ENCODE measurements at regions not wholly inside any gene's neighbourhood (a gene's known extent, or its start where the extent isn't known, plus 50 kb on each side); places are given as distances from the start of the nearest gene placed in this dataset.

DNA sequence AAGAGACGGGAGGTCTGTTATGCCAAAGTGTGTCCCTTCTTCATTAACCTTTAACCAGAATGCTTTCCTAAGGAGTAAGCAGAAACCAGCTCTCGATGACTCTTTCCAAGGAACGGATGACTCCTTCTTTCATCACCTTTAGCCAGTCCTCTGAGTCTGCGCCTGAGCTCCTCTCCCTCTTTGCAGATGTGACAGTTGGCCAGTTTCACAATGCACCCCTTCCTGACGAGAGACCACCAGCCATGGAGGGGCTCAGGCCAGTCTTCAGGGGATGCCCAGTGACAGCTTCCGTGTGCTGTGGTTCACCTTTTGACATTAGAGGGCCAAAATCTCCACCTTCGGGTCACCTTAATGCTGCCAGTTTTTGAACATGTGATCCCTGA, 826.1 kb downstream of the TBC1D22A start:
- no peak for DNase-seq

DNA sequence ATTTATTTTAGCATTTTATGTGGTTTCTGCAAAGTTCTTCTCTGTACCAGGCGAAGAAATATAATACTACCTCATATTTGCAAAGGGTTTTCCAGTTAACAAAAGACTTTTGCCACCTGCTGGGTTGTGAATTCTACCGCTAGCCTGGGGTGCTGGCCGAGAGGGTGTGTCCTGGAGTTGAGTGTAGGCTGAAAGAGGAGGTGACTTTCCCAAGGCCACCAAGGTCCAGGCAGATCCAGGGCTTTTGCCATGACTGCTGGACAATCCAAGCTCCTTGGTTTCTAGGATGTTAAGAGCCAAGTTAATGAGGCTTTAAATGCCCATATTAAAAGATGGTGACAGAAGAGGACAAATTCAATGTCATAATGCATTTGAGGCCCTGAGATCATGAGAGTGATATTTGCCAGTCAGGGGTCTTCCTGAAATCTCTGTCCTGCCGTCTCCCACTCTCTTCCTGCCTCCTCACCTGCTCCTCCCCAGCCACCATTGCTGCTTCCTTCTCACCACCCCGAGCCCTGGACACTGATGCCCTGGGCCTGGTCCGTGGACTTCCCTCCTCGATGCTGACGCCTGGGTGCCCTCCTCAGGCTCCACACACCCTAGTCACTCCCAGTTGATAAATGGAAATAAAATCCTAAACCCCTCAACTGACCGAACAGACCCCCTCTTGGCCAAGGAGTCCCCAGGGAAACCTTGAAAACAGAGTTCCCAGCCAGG, 825.6 kb downstream of the TBC1D22A start:
- DNase-seq, result no peak

DNA sequence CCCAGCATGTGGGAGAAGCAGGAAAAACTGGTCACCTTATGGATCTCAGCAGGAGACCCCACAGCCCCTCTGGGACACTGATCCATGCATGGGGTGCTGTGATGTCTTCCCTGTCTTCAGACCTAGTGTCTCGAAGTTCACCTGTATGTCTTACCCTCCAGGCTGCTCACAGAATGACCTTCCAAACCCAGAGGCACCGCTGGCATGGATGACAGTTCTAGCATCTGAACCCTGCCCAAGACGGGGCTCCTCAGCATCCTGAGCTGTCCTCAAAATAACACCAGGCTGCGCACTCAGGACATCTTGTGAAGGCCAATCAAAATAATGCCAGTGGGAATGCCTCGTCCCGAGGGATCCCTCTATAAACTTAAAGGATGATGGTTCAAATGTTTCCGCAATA, 824.9 kb downstream of the TBC1D22A start:
- DNase-seq, result no peak

DNA sequence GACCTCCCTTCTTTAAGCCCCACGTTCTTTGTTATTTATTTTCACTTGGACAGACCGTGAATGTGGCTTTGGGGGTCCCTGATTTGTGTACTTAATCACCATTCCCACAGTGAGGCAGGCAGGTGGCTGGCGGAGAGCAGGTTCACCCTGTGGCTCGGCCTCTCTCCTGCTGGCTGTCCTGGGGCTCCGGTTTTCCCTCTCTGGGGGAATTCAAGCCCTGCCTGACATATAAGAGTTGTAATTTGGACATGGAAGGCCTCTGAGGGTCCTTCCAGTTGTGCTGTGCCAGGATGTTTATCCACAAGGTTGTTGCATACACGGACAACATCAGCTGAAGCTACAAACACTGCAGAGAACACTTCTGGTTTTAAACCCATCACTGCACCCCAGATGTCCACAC, 824.5 kb downstream of the TBC1D22A start:
- no peak for DNase-seq

DNA sequence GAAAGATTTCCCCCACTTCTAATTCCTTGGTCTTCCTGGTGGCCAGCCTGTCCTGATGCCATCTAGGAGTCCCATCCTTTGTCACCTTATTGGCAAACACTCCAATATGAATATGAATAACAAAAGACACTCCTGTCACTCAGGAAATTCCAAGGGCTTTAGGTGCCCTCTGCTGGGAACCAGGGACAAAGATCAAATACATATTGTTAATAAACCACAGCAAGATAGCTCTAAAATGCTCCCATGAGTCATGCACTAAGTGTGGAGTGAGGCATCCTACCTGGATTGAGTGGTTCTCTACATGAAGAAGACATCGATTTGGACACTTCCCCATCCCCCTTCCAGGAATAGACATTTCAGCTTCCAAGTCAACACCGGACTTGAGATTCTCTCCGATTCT, 823.6 kb downstream of the TBC1D22A start:
- no peak for DNase-seq

DNA sequence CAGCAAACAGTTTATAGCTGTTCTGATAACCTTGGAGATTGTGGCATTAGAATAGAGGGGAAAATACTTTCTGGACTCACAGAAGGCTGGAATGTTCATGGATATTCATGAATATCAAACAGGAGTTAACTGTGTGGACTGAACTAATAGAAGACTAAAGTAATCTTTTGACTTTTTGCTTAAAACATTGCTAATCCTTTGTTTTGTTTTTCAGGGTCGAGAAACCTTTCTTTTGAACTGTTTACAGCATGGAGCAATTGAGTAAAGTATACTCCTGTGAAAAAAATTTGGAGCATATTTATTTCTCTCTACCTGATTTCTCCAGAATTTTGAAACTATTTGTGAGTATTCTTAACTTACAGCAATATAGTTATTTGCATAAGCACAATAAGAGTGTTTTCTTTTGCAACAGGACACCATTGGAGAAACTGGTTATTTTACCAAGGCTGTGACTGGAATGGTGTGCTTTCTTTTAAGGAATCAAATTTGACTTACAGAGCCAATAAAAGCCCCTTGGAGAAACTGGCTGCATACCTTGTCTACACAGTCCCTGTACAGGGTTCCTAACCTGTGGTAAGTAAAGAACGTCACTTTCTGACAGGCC, 821.6 kb downstream of the TBC1D22A start:
- no peak for DNase-seq

DNA sequence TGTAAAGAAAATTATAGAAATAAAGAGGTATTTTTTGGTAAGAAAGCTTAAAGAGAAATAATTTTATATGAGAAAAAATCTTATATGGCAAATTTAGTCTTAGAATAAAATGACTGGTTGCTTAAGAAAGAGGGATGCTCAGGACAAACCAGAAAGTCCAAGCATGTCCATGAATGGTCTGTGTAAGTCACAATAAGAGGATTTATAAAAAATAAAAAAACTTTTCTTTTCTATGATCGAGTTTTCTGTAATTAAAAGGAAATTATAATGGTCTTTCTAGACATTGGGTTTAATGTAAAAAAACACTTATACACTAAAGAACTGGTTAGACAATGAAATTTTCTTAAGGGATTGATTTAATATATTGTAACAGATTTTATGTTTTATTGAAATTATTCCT, 819.6 kb downstream of the TBC1D22A start:
- DNase-seq, result no peak

DNA sequence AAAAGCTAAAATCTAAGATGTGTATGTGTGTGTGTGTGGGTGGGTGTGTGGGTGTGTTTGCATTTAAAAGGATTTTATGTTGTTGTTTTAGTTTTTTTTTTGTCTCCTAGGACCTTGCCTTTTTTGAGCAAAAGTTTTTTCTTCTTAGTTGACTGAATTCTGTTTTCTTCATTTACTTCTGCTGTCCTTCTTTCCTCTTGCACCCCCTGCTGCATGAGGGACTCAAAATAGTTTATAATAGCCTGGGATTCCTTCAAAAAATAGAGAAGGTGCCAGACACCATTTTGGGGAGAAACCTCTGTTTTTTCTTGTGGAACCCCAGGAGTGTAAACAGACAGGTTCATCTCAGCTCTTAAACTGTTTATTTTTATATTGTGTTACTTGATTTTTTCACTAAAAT, 817.7 kb downstream of the TBC1D22A start:
- DNase-seq, result no peak

DNA sequence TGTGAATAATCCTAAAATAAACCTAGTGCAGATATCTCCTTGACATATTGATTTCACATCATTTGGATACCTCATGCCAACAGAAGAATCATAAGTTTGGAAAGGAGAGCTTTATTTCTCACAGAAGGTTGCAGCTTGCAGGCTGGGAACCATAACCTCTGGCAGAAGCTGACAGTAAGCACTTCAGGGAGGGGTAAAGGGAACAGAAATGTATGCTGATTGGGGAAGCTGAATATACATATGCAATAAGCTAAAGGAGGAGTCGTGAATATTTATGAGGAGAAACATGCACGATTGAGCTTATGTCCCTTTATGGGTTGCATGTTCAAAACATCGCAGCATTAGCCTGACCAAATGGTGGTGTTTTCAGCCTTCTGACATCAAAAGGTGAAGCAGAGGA, 814.5 kb downstream of the TBC1D22A start:
- no peak for DNase-seq

DNA sequence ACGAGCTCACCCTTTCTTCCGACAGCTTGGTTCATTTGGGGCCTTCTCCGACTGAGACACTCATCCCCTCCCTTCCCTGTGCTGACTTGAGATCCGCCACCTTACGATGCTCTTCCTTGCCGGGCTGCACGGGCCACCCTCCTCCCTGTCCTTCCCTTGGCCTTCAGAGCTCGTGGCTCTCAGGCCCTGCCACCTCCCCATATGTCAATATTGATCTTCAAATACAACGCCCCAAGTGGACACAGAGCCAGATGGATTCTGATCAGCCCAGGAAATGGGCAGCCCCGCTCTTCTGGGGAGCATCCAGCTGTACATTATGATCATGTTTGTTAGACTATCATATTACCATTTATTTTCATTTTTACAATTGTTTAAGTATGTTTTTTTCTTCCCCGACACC, 812.8 kb downstream of the TBC1D22A start:
- no peak for DNase-seq

DNA sequence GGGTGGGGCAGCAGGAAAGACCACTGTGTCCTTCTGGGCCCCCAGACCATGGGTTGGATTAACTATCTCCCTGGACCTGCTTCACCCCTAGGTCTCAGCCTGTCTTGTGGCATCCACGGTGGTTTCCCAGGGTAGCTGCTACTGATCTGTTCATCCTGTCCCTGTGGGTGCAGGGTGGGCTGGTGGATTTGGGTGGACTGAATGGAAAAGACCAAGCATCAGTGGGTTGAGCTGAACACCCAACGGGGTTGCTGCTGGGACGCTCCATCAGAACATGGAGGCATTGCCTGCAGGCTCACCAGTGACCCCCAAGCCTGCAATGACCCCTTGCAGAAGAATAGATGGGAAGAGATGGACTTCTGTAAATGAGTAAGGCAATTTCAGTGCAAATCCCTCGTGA, 812.1 kb downstream of the TBC1D22A start:
- DNase-seq, result no peak

DNA sequence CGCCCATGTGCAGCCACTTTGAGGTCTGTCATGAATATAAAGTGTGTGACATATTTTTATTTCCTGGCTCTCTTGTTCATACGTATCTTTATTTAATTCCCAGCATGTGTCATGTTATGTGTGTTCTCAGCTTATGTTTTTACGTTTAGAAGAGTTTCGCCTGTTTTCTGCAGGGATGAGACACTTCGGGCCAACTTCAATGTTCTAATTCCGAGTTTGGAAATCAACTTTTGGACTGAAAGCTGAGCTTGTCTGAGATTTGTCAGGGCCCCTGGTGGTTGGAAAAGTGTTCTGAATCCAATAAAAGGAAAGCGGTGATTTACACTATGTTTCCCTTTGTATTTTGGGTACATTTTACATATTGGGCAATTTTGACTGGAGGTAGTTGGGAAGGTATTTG, 810.7 kb downstream of the TBC1D22A start:
- no peak for DNase-seq

DNA sequence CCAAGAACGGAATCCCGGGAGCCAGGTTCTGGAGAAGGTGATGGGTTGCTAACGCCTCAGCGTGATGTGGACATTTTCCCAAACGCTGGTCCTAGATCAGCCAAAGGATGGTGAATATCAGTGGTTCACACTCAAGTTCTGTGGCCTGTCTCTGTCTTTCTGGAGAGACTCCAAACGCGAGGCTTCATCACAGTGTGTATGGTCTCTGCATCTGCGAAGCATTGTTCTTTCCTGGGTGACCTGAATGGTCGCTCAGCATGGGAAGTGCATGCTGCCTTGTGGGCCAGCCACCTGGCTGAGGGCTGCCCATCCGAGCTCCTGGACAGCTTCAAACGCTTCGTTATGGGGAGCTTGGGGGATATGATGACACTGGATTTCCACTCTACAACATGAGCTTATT, 810.0 kb downstream of the TBC1D22A start:
- no peak for DNase-seq

DNA sequence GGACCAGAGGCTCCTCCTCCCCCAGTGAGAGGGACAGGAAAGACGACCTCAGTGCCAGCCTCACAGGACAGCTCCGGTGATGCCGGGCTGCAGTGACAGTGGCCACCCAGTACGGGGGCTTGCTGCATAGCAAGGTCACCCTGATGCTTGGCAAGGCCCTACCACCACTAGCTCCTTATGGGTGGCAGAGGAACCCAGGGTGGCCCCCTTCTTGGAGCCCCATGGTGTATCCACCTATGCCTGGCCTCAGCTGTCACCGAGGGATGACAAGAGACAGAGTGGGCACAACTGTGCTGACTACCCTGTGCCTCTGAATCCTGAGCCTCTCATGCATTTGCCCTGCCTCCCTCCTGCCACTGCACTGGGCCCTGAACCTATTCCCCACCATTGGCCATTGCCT, 809.2 kb downstream of the TBC1D22A start:
- DNase-seq, result no peak

DNA sequence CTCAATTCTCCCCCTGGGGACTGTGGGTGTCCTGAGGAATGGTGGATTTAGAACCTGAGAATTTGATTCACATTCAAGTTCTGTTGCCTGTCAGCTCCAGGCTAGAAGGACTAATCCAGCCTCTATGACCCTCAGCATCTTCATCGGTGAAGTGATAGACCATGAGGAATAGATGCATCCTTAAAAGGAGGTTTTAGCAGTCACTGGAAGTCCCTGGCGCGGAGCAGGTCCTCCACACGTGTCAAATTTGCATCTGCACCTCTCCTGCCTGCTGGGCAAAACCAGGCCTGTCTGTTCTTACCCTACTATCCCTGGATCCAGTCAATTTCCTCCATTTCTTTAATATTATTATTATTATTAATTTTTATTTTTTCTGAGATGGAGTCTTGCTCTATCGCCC, 808.4 kb downstream of the TBC1D22A start:
- DNase-seq, result no peak

DNA sequence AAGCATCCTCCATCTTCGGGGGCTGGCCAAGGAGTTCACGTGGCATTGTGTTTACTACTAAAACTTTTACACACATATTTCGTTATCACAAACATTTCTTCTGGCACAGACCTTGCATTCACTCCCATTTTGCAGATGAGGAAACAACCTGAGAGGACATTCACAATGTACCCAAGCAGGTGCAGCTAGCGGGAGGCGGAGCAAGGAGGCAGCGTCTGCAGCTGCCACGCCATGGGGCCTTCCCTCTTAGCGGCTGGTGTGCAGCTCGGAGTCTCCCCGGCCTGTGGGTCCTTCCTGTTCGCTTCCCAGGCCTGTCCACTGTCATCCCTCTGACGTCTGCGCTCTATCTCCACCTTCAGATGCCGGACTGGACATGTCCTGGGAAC, 807.8 kb downstream of the TBC1D22A start:
- DNase-seq, result no peak

DNA sequence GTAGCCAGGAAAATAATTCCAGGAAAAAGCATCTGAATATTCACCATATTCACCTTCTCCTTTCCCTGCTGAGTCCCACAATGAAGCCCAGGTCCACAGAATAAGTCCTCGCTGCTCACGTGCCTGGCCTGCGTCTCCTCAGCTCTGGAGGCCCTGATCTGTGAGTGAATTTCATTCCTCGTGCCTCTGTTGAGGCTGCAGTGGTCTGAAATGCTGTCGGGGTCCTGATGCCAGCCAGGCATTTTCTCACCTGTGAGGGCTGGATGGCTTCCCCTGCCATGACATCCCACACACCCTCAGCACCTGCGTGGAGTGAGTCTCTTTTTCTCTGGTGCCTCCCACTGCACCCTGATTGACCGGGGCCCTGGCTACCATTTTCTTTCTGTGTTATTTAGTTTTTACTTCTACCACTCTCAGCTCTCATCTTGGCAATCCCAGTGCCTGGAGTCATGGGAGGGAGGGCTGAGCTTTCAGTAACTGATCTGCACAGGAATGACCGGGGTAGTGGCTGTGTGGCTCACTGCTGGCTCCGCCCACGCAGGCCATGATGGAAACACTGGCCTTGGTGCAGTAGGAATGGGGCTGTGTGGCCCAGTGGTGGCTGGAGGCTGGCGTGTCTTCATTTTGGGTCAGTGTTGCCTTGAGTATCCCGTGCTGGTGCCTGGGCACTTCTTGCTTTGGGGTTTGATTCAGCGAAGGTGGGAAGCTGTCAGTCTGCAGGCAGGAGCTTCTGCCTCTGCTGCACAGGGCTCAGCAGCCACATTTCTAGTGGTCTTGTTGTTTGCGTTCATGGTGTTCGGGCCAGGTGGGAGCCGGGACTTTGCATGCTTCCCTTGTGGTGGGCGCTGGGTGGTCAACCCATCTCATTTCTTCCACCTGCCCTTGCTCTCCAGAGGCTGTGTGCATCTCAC, 807.2 kb downstream of the TBC1D22A start:
- no peak for DNase-seq

DNA sequence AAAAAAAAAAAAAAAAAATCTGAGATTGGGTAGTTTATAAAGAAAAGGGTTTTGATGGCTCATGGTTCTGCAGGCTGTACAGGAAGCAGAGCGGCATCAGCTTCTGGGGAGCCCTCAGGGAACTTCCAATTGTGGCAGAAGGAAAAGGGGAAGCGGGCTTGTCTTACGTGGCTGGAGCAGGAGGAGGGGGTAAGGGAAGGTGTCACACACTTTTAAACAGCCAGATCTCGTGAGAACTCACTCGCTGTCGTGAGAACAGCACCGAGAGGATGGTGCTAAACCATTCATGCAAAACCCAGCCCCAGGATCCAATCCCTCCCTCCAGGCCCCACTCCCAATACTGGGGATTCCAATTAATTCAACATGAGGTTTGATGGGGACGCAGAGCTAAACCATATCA, 806.2 kb downstream of the TBC1D22A start:
- no peak for DNase-seq

DNA sequence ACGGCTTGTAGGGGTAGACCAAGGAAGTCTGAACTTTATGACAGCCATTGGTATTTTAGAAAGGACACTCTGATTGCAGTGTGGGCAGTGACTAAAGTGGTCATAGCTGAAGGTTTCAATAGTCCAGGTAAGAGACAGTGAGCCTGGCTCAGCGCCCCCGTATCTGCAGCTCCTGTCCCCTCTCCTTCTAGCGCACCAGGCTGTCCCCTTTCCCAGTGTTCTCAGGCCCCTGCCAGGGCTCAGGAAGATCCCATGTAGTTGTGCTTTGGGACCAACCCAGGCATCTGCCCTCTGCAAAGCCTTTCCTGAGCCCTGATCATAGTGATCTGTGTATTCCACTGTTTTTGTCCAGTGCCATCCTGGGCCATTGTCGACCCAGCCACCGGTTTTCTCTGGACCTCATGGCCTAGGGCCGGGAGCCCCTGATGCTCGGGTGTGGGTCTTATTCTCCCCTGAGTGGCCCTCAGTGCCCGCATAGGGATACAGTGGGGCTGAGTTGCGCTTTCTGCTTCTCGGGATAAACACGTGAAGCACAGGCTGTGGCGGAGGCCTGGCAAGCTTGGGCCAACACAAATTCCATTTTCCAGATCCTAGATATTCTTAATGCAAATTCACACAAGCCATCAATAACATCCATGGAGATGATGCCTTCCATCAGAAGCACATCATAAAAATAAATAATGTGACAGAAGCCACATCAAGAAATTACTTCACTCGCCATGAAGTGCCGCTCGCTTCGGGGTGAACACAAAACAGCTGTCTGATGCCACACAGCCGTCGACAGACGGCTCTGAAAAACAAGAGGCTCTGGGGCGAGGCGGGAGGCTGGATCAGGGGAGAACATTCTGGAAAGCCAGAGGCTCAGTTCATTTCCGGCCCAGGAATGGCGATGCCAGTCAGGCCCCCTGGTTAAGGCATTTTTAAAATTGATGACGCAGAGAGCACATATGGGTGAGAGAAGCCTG, 805.0 kb downstream of the TBC1D22A start:
- no peak for DNase-seq

DNA sequence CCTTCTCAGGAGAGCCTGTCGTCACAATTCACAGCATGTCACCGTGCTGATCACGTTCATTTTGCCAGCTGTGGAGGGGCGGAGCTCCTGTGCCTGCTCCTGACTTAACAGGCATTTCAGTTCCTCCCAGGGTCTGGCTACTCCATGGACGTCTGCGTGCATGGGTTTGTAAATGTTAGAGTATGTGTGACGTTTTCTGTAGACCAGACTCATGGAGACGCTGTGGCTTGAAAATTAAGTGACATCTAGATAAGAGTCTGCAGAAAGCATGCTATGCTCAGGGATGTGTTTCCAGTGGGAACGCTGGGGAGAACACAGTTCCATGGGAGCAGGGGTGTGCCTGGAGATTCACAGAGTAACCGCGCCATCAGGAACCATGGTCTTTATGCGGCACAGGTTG, 804.0 kb downstream of the TBC1D22A start:
- DNase-seq, result no peak

DNA sequence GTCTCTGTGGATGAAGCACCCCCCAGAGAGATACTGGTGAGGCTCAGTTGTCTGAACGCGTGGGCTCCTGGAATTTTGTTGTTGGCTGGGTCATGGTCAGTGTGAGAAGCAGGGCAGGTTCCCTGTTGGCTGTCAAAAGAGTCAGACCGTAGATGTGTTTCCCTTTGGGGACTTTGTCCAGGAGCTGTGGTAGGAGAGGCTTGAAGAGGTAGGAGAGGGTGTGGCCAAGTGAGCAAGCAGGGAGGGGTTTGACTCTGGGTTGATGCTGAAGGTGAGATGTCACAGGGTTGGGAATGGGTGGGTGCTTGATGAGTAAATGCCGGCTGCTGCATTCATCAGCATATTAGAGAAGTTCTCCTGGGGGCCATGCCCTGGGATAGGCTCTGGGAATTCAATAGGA, 803.2 kb downstream of the TBC1D22A start:
- DNase-seq, result no peak

DNA sequence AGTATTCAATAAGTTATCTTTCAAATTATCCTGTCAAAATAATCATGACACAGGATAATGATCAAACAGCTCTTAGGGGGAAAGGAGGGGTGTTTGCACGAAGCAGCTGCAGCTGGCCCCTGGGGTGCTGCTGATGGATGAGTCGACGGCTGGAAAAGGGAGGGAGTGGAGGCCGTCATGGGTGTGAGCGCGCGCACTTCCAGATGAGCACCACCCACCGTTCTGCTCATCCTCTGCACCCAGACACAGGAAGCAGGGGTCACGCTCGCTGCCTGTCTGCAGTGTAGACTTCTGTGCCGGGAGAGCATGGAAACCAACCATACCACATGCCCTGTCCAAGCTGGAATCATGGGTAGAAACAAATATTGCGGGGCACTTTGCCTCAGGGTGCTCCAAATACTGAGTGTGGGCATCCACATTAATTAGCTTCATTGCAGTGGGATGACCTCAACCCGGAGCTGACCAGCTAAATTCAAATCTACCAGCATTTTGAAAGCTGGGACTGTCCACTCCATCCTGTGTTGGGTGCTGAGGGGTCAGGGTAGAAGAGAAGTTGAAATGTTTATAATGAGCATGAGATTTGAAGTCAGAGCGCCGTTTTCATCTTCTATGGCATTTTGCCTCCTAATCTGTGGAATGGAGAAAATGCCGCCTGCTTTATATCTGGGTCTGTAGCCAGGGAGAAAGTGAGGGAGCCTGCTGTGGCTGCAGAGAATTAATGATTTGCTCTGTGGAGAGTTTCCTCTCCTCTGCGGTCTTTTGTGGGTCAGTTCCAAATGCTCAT, 802.4 kb downstream of the TBC1D22A start:
- DNase-seq, result no peak

Data from hematopoietic multipotent progenitor cell treated with erythropoietin and hydrocortisone succinate and interleukin-3 and kit ligand, for 6 days (in vitro differentiated cells).